Brain microvascular endothelial cell (primary cell): ENCODE measurements at regions not wholly inside any gene's neighbourhood (a gene's known extent, or its start where the extent isn't known, plus 50 kb on each side); places are given as distances from the start of the nearest gene placed in this dataset.
"Not testable (repeated sequence)": the region's sequence is repeated elsewhere in the genome, so short reads cannot be mapped to it uniquely, and the experiment has no call there.

Experiments
- DNase-seq: peaks from one replicate; pipeline ENCODE4 v3.0.0-alpha.2; 2020
- H3K27ac ChIP-seq: fragments of 250-450 bp; sonication (Bioruptor Pico); 2 replicates; pipeline ENCODE4 v1.5.1; 2020; ENCODE audit warnings: mild to moderate bottlenecking, moderate library complexity
- H3K27me3 ChIP-seq: fragments of 250-450 bp; sonication (Bioruptor Pico); replicated peaks from 2 replicates; pipeline ENCODE4 v1.5.1; 2020; ENCODE audit warnings: mild to moderate bottlenecking
- H3K36me3 ChIP-seq: fragments of 250-450 bp; sonication (Bioruptor Pico); replicated peaks from 2 replicates; pipeline ENCODE4 v1.5.1; 2020; ENCODE audit warnings: mild to moderate bottlenecking
- H3K4me3 ChIP-seq: 2 replicates; pipeline ENCODE4 v1.5.1; 2011; ENCODE audit warnings: low read depth, mild to moderate bottlenecking, control low read depth, low read length, moderate library complexity
- CTCF ChIP-seq: IDR thresholded peaks from 2 replicates; pipeline ENCODE4 v1.5.1; 2011; ENCODE audit warnings: low read depth, mild to moderate bottlenecking, moderate library complexity, low read length, control low read depth, inconsistent platforms; ENCODE audit errors: missing control alignments
- in situ Hi-C: cut with HindIII; loops from 2 replicates; pipeline ENCODE4 v1.10.0; 2017; ENCODE audit warnings: low sequenced_read_pairs, low pct_ligation_motif_present

- no peak overlapping the region for H3K27ac ChIP-seq
- no peaks in the 10 kb centered on the region for H3K27me3 ChIP-seq
- H3K4me3 ChIP-seq: no peak overlapping the region
- in situ Hi-C loops: no loop called here
- no peak for DNase-seq
- peak; percentile 64 for TF ChIP-seq CTCF
- H3K36me3 ChIP-seq: no peaks in the 10 kb centered on the region
These were observed 417.1 kb upstream of the MAGEB16 start for GRCh38 chrX:35380808-35381700.

- H3K36me3 ChIP-seq, H3K4me3 ChIP-seq, DNase-seq, in situ Hi-C loops, H3K27me3 ChIP-seq, H3K27ac ChIP-seq: not testable (repeated sequence)
These were observed 416.4 kb upstream of the MAGEB16 start for GRCh38 chrX:35381709-35382108.

- H3K4me3 ChIP-seq: no peak overlapping the region
- H3K36me3 ChIP-seq: no peaks in the 10 kb centered on the region
- DNase-seq: no peak
- TF ChIP-seq CTCF: no peak
- H3K27ac ChIP-seq: no peak overlapping the region
- no peaks in the 10 kb centered on the region for H3K27me3 ChIP-seq
- in situ Hi-C loops: no loop called here
These were observed 415.2 kb upstream of the MAGEB16 start for GRCh38 chrX:35382966-35383365.

GRCh38 chrX:35392232-35392631 is 405.9 kb upstream of the MAGEB16 start:
- Histone ChIP-seq H3K36me3 (no peaks in the 10 kb centered on the region), H3K27ac (no peak overlapping the region), H3K27me3 (no peaks in the 10 kb centered on the region), H3K4me3 (no peak overlapping the region)
- DNase-seq: no peak
- in situ Hi-C loops: no loop called here
- no peak for TF ChIP-seq CTCF

GRCh38 chrX:35406386-35406785 is 391.8 kb upstream of the MAGEB16 start:
- no peaks in the 10 kb centered on the region for H3K36me3 ChIP-seq
- no peak overlapping the region for H3K27ac ChIP-seq
- H3K4me3 ChIP-seq: no peak overlapping the region
- H3K27me3 ChIP-seq: no peaks in the 10 kb centered on the region
- no peak for DNase-seq
- no peak for TF ChIP-seq CTCF
- in situ Hi-C loops: no loop called here

GRCh38 chrX:35416782-35417181 is 381.4 kb upstream of the MAGEB16 start:
- TF ChIP-seq CTCF: no peak
- no peak for DNase-seq
- Histone ChIP-seq H3K4me3 (no peak overlapping the region), H3K27ac (no peak overlapping the region), H3K27me3 (no peaks in the 10 kb centered on the region), H3K36me3 (no peaks in the 10 kb centered on the region)
- in situ Hi-C loops: no loop called here
